Suprapubic skin (tissue), 4 donors: ENCODE measurements at regions not wholly inside any gene's neighbourhood (a gene's known extent, or its start where the extent isn't known, plus 50 kb on each side); places are given as distances from the start of the nearest gene placed in this dataset.

Source experiments
- DNase-seq, 2 donors: peaks; one replicate each; pipeline ENCODE4 v3.0.0-alpha.2; 2019; ENCODE audit warnings: low spot score in 2 of 2
- H3K27ac ChIP-seq: fragments of 200-600 bp; sonication (generic); one replicate; pipeline ENCODE4 v1.5.1; 2019
- H3K27me3 ChIP-seq: fragments of 200-600 bp; sonication (generic); one replicate; pipeline ENCODE4 v1.5.1; 2019
- H3K36me3 ChIP-seq: fragments of 200-600 bp; sonication (generic); one replicate; pipeline ENCODE4 v1.5.1; 2019
- H3K4me1 ChIP-seq: fragments of 200-600 bp; sonication (generic); one replicate; pipeline ENCODE4 v1.5.1; 2019
- H3K4me3 ChIP-seq: fragments of 200-600 bp; sonication (generic); one replicate; pipeline ENCODE4 v1.5.1; 2019; ENCODE audit warnings: mild to moderate bottlenecking
- H3K9me3 ChIP-seq: fragments of 200-600 bp; sonication (generic); one replicate; pipeline ENCODE4 v1.5.1; 2019
- EP300 ChIP-seq: sonication (generic); formaldehyde crosslinking; IDR thresholded peaks from one replicate; pipeline ENCODE4 v1.6.1; 2017; ENCODE audit warnings: antibody characterized with exemption
- POLR2A ChIP-seq, 2 donors: fragments of 450-650 bp; IDR thresholded peaks; one replicate each; pipeline ENCODE4 v1.6.1; 2017; ENCODE audit warnings: antibody characterized with exemption in 2 of 2, mild to moderate bottlenecking in 2 of 2, moderate library complexity in 2 of 2
- POLR2AphosphoS5 ChIP-seq, 3 donors: sonication (generic); formaldehyde crosslinking; IDR thresholded peaks; one replicate each; pipeline ENCODE4 v1.6.1; 2017; ENCODE audit warnings: antibody characterized with exemption in 3 of 3
- WGBS: methylation state at CpG from one replicate; pipeline ENCODE4 v1.1.5; 2018; 5-methylcytosine and 5-hydroxymethylcytosine counted together
- TF ChIP-seq, protein P1 (sequence below), 2 donors: fragments of 200-600 bp in 1 of 2; fragments of 450-650 bp in 1 of 2; sonication (generic) in 1 of 2; IDR thresholded peaks; one replicate each; pipeline ENCODE4 v1.5.1; 2016 to 2019; ENCODE audit warnings: antibody characterized with exemption in 2 of 2, mild to moderate bottlenecking in 1 of 2, moderate library complexity in 1 of 2

DNA sequence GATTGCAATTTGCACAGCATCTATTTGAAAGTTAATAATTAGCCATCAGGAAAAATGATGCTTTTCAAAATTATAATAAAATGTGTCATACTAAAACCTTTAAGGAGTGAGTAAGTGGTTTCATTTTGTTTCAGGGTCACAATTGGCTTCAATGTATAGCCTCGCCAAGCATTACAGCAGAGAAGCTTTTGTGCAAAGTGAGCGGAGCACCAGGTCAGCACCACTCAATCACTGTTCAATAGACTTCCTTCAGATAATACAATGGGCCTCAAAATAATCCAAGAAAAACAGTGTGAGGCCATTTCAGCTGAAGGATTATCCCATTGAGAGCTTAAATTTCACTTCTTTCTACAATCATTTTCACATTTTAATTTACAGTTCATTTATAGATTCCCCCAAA is 409.2 kb upstream of the SLIT2 start:
- DNase-seq = no peak
- 95% methylated on average over 2 of the region's 2 CpGs for WGBS
- H3K36me3 ChIP-seq = no peaks in the 10 kb centered on the region
- no peaks in the 10 kb centered on the region for H3K4me1 ChIP-seq
- H3K4me3 ChIP-seq = no peak overlapping the region
- H3K9me3 ChIP-seq = no peaks in the 10 kb centered on the region
- H3K27ac ChIP-seq = no peak overlapping the region
- H3K27me3 ChIP-seq = no peaks in the 10 kb centered on the region
- TF ChIP-seq EP300 (no peak), POLR2A (IDR thresholded peaks at IDR 0.05) (no peak), POLR2AphosphoS5 (IDR thresholded peaks at IDR 0.05) (no peak)
- TF ChIP-seq, protein P1, sequence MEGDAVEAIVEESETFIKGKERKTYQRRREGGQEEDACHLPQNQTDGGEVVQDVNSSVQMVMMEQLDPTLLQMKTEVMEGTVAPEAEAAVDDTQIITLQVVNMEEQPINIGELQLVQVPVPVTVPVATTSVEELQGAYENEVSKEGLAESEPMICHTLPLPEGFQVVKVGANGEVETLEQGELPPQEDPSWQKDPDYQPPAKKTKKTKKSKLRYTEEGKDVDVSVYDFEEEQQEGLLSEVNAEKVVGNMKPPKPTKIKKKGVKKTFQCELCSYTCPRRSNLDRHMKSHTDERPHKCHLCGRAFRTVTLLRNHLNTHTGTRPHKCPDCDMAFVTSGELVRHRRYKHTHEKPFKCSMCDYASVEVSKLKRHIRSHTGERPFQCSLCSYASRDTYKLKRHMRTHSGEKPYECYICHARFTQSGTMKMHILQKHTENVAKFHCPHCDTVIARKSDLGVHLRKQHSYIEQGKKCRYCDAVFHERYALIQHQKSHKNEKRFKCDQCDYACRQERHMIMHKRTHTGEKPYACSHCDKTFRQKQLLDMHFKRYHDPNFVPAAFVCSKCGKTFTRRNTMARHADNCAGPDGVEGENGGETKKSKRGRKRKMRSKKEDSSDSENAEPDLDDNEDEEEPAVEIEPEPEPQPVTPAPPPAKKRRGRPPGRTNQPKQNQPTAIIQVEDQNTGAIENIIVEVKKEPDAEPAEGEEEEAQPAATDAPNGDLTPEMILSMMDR (IDR thresholded peaks at IDR 0.05) = no peak

DNA sequence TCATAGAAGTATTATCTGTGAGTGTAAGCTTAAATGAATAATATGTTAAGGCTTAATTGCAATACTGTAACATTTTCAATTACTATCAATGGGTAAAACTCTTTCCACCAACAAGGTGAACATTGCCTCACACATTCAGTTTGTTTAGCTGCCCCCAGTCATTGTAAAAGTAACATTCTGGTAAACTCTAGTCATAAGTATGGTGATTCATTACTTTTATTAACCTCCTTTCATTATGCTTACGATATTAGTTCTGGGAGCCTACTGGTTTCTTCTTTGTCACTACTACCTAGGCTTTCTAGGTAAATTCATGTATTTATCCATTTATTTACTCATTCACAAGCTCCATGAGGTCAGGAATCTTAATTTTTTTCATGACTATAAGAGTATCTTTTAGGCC is 412.8 kb upstream of the SLIT2 start:
- WGBS = 100% methylated on average over 1 of the region's 1 CpG
- Histone ChIP-seq H3K4me3 (no peak overlapping the region), H3K27me3 (no peaks in the 10 kb centered on the region), H3K36me3 (no peaks in the 10 kb centered on the region), H3K4me1 (no peaks in the 10 kb centered on the region), H3K9me3 (no peaks in the 10 kb centered on the region), H3K27ac (no peak overlapping the region)
- TF ChIP-seq EP300 (no peak), POLR2A (IDR thresholded peaks at IDR 0.05) (no peak), POLR2AphosphoS5 (IDR thresholded peaks at IDR 0.05) (no peak)
- TF ChIP-seq, protein P1 (IDR thresholded peaks at IDR 0.05) = no peak
- DNase-seq = no peak

DNA sequence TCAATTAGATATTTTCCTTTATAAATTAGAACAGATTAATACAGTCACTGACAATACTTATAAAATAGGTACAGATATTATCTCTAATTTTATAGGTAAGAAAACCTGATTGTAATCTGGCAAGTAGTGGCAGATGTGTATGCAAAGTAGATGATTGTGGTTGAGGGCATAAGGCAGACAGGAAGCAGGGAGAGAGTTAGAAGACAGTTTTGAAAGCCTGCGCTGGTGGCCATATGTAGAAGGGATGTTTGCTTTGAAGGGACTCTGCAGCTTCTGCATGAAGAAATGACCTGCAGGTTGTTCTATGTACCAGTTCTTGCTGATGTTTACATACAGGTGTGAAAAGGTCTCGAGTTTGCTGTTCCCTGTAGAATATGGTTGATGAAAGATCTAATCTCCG is 416.3 kb upstream of the SLIT2 start:
- WGBS = 92% methylated on average over 3 of the region's 3 CpGs
- H3K27me3 ChIP-seq = no peaks in the 10 kb centered on the region
- H3K36me3 ChIP-seq = no peaks in the 10 kb centered on the region
- no peak for TF ChIP-seq POLR2AphosphoS5 (IDR thresholded peaks at IDR 0.05)
- TF ChIP-seq, protein P1 (IDR thresholded peaks at IDR 0.05) = no peak
- TF ChIP-seq EP300 = no peak
- TF ChIP-seq POLR2A (IDR thresholded peaks at IDR 0.05) = no peak
- no peaks in the 10 kb centered on the region for H3K9me3 ChIP-seq
- H3K4me1 ChIP-seq = no peaks in the 10 kb centered on the region
- H3K4me3 ChIP-seq = no peak overlapping the region
- H3K27ac ChIP-seq = no peak overlapping the region
- no peak for DNase-seq

DNA sequence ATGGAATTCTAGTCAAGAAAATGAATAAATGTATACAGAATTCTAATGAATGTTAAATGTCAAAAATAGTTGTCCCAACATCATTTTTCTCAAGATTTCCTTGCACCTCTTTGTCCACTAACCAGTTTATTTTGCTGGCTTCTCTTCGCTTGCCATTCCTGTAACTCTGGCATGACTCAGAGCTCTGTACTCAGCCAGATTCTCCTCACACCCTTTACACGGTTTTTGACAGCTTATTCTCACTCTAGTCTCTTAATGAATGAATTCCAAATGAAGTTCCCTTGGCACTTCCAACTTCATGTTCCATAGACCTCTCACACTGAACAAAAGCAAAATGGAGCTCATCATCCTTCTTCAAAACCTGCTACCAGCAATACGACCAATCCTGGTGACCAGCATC is 419.3 kb upstream of the SLIT2 start:
- Histone ChIP-seq H3K4me3 (no peak overlapping the region), H3K27ac (no peak overlapping the region), H3K4me1 (no peaks in the 10 kb centered on the region), H3K9me3 (no peaks in the 10 kb centered on the region), H3K27me3 (no peaks in the 10 kb centered on the region), H3K36me3 (no peaks in the 10 kb centered on the region)
- 50% methylated on average over 3 of the region's 3 CpGs for WGBS
- no peak for DNase-seq
- TF ChIP-seq POLR2A (IDR thresholded peaks at IDR 0.05) = no peak
- TF ChIP-seq POLR2AphosphoS5 (IDR thresholded peaks at IDR 0.05) = no peak
- no peak for TF ChIP-seq EP300
- TF ChIP-seq, protein P1 (IDR thresholded peaks at IDR 0.05) = no peak

DNA sequence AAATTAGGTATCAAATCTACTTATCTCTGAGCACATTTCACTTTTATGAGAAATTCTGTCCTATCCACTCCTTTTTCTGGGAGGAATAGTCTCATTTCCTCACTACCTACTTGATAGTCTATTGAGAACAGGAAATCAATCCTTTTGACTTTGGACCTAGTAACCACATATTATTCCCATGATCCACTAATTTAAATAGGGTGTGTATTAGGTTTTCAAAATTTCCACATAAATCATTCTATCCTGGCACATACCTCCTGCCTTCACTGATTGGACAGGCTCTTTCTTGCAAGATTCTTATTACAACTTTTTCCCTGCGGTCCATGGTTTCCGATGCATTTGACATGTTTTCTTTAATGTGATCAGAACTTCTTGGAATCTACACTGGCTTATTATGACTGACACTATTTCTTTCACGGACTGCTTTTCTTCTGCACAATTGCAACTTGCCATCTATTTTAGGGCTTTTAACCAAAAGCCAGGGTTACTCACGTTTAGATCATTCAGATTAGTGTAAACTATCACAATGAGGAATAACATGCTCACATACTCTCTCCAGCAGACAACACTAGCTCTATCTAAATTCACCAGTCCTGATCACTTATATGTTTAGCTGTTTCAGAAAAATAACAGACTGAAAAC is 419.9 kb upstream of the SLIT2 start:
- H3K27ac ChIP-seq = no peak overlapping the region
- no peak overlapping the region for H3K4me3 ChIP-seq
- H3K9me3 ChIP-seq = no peaks in the 10 kb centered on the region
- H3K4me1 ChIP-seq = no peaks in the 10 kb centered on the region
- 51% methylated on average over 4 of the region's 4 CpGs for WGBS
- no peak for TF ChIP-seq EP300
- no peak for TF ChIP-seq POLR2A (IDR thresholded peaks at IDR 0.05)
- TF ChIP-seq, protein P1 (IDR thresholded peaks at IDR 0.05) = no peak
- no peak for TF ChIP-seq POLR2AphosphoS5 (IDR thresholded peaks at IDR 0.05)
- no peaks in the 10 kb centered on the region for H3K36me3 ChIP-seq
- DNase-seq = no peak
- no peaks in the 10 kb centered on the region for H3K27me3 ChIP-seq
